Left renal pelvis (tissue), 4 donors: ENCODE measurements at regions not wholly inside any gene's neighbourhood (a gene's known extent, or its start where the extent isn't known, plus 50 kb on each side); places are given as distances from the start of the nearest gene placed in this dataset.

Experiments
- DNase-seq, 4 donors: peaks; one replicate each; pipeline ENCODE4 v3.0.0-alpha.2; 2013; ENCODE audit warnings: low read depth in 4 of 4, low spot score in 3 of 4

- DNase-seq, result no peak
These were observed 94.2 kb upstream of the SLC25A13 start for GRCh38 chr7:96416116-96416515.

- no peak for DNase-seq
These were observed 93.5 kb upstream of the SLC25A13 start for GRCh38 chr7:96415293-96415940.

DNA sequence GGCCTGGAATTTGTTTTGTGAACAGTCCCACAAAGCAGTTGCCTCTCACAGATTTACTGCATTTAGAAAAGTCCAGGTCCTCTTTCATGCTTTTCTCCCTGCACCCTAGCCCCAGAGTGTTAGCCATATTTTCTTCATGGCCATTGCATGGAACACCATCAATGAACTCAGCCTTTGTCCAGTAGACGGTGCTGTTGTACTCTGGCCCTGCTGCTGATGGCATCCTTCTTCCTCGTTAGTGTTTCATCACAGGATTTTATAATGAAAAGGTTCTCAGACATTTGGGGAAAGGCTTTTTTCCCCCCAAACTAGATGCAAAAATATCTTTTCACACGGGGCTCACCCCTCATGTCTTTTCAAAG is 93.0 kb upstream of the SLC25A13 start:
- no peak for DNase-seq

DNA sequence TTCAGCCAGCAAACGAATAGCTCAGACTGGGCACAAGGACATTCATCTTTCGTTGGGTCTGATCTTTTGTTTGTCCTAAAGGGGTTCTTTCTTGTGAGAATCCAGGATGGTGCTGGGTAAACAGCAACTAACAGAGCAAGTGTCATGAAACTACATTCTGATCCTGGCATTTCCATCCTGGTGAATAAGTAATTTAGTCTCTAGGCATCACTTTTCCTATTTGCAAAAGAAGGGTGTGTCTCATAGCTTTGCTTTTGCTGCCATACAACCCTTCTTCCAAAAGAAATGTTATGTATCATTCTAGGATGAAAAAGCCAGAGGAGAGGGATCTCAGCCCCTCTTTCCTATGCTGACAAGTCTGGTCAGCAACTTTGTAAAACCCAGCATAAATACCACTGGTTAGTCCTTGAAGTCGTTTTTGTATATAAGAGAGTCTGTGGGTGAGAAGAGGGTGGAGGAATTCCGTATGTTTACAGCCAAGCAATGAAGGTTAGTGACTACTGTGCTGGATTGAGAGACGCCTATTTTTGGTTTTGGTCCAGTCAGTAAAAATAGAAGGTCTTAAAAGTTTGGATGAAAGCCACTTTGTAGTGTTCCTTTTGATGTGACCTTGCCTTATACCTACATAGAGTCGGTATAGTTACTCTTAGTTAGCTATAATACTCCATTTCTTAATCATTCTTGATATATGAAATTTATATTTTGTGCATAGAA is 88.4 kb upstream of the SLC25A13 start:
- DNase-seq, result no peak

GRCh38 chr7:96408881-96409280 is 87.0 kb upstream of the SLC25A13 start:
- DNase-seq, result no peak

DNA sequence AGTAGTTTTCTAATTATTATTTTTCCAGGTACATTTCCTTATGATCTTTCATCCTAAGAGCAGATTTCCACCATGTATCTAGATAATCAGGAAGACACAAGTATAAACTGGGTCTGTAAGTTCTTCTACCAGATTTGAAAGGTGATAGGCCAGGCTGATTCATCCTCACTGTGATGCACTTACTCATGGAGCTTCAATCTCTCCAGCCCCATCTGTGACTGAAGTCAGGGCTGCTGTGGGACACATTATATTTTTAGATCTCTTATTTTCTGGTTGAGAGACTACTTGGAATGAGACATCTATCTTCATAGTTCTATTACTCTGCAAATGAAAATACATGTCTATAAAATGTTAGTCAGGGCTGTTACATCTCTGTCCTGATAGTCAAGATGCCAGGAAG is 85.5 kb upstream of the SLC25A13 start:
- DNase-seq, result no peak

DNA sequence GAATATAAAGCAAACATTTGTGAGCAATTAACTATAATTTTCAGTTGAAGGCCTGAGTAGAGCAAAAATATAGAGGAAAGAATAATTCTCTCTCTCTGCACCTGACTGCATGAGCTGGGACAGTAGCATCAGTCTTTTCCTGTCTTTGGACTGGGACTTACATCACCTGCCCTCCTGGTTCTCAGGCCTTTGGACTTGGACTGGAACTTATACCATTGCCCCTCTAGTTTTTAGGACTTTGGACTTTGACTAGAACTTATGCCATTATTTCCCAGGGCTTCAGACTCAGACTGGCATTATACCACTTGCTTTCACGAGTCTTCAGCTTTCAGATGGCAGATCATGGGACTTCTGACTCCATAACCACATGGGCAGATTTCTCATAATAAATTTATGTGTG is 81.0 kb upstream of the SLC25A13 start:
- no peak for DNase-seq

GRCh38 chr7:96401200-96401599 is 79.3 kb upstream of the SLC25A13 start:
- DNase-seq, result no peak

DNA sequence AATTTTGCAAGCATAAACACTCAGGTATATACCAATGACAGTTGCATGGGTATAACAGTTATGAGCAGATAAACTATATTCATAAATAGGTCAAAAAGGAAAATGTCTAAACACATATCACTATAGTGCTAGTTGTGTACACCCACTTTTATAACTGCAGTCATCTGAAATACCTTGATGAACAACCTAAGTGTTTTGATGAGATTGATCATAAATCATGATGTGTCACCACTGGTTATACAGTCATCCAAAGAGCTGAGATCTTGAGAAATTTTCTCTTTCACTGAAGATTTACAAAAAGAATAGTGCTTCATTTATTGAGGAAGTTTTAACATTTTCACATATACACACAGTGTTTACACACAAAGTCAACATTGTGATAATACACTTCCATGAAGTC is 78.6 kb upstream of the SLC25A13 start:
- no peak for DNase-seq

DNA sequence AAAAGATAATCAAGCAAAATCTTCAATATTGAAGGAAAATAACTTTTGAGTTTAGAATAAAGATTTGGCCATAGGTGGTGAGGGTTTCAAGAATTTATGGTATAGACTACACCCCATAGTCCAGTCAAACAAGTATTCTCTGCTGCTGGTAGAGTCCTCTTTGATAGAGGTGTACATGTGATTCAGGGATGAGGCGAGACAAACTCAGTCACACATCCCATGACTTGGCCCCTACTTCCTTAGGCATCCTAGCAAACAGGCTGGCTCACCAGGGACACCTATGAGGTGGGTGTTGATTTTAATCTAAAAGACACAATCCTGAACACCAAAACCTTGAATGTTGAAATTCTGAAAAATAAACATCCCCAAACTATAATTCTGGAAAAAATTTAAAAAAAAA is 78.1 kb upstream of the SLC25A13 start:
- no peak for DNase-seq

- DNase-seq, result no peak
These were observed 76.2 kb upstream of the SLC25A13 start for GRCh38 chr7:96397936-96398598.

DNA sequence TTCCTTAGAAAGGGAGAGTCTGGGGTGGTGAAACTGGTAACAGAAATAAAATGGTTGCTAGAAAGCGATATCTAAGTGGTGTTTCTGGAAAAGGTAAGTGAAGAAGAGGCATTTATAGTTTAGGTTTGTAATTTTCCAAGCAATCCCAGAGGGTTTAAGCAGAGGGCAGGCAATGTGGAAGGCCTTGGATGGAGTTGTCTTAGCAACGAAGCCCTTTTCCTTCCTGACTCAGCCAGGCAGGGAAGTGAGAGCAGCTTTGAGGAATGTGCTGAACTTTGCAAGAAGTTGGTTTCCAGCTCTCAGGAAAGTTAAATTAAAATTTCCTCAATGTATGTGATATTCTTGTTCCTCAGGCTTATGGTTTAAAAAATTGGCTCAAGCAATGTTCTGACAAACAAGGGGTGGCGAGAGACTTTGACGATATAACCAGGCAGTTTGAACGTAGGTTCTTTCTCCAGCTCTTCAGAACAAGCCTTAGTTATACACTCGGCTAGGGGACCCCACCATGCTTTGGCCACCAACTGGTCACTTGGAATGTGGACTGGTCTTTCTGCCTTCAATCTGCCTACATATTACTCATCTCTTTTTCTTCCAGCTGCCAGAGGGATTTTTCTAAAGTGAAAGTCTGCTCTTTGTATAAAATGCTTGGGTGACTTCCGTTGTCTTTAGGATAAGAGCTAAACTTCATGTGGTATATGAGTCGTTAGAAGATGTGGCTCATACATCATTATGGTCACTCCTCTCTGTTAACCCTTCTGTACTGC is 66.9 kb upstream of the SLC25A13 start:
- no peak for DNase-seq

- no peak for DNase-seq
These were observed 66.3 kb upstream of the SLC25A13 start for GRCh38 chr7:96388166-96388565.

DNA sequence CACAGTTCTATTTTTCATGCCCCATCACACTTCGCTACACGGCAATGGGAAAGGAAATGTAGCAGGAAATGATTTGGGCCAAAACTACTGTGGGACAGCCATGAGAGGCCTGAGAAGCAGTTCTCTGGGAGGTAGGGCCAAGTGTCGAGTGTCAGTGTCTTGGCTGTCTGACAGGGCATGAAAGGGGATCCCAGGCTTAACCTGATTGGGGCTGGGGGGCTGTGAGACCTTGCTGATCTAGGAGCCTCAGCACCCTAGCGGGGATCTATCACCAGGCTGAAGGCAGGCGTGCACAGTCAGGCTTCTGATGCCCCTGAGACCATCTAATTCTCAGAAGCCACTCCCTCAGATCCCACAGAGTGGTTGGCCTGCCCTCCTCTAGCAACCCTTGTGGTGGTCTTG is 58.2 kb upstream of the SLC25A13 start:
- no peak for DNase-seq

DNA sequence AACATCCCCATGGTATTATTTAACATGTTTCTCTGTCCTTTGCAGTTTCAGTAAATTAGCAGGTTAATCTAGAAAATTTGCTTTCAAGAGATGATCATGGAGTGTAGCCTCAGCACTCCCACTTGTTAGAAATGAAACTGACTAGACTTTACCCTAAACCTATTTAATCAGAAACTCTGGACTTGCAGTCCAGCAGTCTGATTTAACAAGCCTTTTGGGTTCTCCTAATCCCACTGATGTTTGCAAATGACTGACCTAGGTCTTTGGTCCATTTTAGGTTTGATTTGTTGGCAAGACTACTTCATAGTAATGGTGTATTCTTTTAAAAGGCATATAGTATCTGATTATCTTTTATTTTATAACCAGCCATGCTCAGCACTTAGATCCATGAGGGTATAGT is 55.5 kb upstream of the SLC25A13 start:
- DNase-seq, result no peak
